ENCODE measurements at regions not wholly inside any gene's neighbourhood (a gene's known extent, or its start where the extent isn't known, plus 50 kb on each side); places are given as distances from the start of the nearest gene placed in this dataset.

DNA sequence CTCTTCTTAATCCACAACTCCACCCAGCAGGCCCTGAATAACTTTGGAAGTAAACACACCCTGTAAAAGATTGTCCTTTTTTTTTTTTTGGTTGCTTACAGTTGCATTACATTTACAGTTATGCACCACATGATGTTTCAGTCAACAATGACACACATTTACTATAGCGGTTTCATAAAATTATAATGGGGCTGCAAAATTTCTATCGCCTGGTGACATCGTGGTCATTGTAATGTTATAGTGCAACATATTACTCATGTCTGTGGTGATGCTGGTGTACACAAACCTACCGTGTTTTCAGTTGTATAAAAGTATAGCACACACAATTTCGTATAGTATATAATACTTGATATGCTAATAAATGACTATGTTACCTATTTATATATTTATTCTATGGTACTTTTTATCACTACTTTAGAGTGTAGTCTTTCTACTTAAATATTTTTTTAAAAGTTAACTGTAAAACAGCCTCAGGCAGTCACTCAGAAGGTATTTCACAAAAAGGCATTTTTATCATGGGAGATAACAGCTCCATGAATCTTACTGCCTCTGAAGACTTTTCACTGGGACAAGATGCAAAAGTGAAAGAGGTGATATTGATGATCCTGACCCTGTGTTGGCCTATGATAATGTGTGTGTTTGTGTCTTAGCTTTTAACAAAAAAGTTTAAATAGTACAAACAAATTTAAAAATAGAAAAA lies 695.4 kb upstream of the CDH18 start:
- no peaks in the 10 kb centered on the region for H3K36me3 Mint-ChIP-seq
- H3K27me3 Mint-ChIP-seq = no peaks in the 10 kb centered on the region
- H3K4me3 Mint-ChIP-seq = no peak overlapping the region
- no peak overlapping the region for H3K27ac Mint-ChIP-seq
- DNase-seq = no peak
- H3K9me3 Mint-ChIP-seq = peaks cover 0 to 10% (median 0%) of the 10 kb centered on the region in 7 donors
- H3K4me1 Mint-ChIP-seq = no peaks in the 10 kb centered on the region
- no peak for ATAC-seq (ENCODE audit: low read depth in 2 of 2)

DNA sequence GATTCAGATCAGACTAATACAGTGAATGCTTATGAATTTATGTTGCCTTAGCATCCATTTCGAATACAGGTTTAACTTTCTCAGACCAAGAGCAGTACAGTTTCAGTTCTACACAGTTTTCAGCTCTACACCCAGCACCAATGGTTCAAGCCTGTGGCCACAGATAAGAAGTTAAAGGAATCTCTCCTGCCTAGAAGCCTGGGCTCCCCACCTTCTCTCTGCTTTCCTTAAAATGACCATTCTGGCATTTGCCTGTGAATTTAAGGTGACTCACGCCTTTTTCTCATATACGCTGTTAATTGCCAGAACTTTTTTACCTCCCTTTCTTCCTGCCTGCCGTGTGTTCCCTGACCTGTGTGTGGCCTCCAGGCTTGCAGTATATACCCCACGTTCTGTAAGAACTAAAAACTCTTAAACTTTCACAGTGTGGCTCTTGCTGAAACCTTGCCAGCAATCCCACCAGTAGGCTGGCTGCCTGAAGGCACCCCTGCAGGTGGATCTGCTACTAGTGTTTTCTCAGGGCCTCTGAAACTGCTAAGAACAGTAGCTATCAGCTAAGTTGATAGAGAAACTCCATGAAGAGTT lies 692.8 kb upstream of the CDH18 start:
- Mint-ChIP-seq H3K9me3 (peaks cover 0 to 10% (median 3%) of the 10 kb centered on the region in 7 donors), H3K36me3 (no peaks in the 10 kb centered on the region), H3K27ac (no peak overlapping the region), H3K4me3 (no peak overlapping the region), H3K4me1 (no peaks in the 10 kb centered on the region), H3K27me3 (no peaks in the 10 kb centered on the region)
- ATAC-seq (ENCODE audit: low read depth in 2 of 2) (no peak), DNase-seq (no peak)

DNA sequence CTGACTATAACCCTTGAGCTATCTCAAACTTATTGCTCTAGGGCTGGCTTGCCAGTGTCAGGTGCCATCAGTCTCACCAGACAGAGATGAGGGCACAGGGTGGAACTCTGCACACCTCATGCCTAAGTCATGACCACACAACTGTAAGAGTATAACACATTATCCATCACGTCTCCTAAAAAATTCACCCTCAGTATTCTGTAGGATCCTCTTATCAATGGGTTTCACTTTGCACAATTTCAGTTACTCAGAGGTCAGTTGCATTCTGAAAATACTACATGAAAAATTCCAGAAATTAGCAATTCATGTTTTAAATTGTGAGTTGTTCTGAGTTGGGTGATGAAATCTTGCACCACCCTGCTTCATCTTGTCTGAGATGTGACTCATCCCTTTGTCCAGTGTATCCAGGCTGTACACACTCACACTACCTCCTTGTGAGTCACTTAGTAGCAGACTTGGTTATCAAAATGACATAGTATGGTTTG lies 690.9 kb upstream of the CDH18 start:
- ATAC-seq (ENCODE audit: low read depth in 2 of 2) (no peak), DNase-seq (no peak)
- Mint-ChIP-seq H3K9me3 (peaks cover 0 to 12% (median 0%) of the 10 kb centered on the region in 7 donors), H3K4me3 (no peak overlapping the region), H3K36me3 (no peaks in the 10 kb centered on the region), H3K27me3 (no peaks in the 10 kb centered on the region), H3K4me1 (no peaks in the 10 kb centered on the region), H3K27ac (no peak overlapping the region)

DNA sequence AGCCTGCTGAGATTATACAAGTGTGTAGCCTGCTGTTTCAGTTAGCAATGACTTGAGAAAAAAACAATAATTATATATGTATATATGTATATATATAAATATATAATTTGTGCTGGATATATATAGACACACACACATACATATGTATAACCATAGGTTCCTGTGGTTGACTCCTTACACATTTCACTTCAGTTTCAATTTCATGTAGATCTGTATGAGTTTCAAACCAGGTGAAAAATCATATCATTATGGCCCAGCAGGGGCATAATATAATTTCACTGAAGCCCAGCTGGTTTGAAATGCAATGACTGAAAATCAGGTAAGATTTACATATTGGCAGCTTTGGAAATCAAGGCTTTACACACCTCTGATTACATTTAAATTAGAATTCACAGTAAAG lies 690.4 kb upstream of the CDH18 start:
- Mint-ChIP-seq H3K36me3 (no peaks in the 10 kb centered on the region), H3K27me3 (no peaks in the 10 kb centered on the region), H3K27ac (no peak overlapping the region), H3K9me3 (peaks cover 0 to 12% (median 0%) of the 10 kb centered on the region in 7 donors), H3K4me1 (no peaks in the 10 kb centered on the region), H3K4me3 (no peak overlapping the region)
- ATAC-seq (ENCODE audit: low read depth in 2 of 2) = no peak
- no peak for DNase-seq

DNA sequence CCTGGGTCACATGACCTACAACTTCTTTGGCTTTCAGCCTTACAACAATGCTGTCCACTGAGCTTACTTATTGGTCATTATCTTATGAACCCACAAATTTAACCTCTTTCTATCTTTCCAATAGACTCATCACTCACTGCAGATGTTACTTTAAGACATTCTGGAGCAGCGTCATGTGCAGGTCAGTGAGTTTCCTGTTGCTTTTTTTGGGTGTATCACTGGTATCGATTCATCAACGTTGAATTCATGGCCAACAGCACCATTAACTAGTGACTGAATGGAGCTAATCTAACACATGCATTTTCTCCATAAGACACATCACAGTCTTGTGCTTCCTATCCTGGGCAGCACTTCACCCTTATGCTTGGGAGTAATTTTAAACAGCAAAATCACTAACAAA lies 672.6 kb upstream of the CDH18 start:
- peaks cover 0 to 2% (median 0%) of the 10 kb centered on the region in 7 donors for H3K9me3 Mint-ChIP-seq
- H3K36me3 Mint-ChIP-seq = no peaks in the 10 kb centered on the region
- DNase-seq (no peak), ATAC-seq (ENCODE audit: low read depth in 2 of 2) (no peak)
- H3K4me3 Mint-ChIP-seq = no peak overlapping the region
- H3K4me1 Mint-ChIP-seq = no peaks in the 10 kb centered on the region
- no peaks in the 10 kb centered on the region for H3K27me3 Mint-ChIP-seq
- no peak overlapping the region for H3K27ac Mint-ChIP-seq

DNA sequence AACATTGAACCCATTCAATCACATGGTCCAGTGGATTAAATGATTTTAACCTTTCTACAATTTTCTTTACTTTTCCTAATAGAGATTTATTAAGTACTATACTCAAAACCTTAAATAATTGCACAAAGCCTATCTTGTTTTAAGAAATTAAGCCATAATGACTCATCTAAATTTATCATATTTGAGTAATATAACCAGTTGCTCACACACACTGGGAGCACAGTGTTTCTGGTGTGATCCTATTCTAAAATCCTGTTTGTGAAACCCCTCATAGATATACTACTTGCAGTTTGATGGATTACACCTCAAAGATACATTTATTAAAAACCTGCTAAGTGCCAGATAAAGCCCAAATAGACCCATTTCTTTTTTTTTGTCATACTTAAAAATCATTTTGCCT lies 668.3 kb upstream of the CDH18 start:
- Mint-ChIP-seq H3K27ac (no peak overlapping the region), H3K4me3 (no peak overlapping the region)

DNA sequence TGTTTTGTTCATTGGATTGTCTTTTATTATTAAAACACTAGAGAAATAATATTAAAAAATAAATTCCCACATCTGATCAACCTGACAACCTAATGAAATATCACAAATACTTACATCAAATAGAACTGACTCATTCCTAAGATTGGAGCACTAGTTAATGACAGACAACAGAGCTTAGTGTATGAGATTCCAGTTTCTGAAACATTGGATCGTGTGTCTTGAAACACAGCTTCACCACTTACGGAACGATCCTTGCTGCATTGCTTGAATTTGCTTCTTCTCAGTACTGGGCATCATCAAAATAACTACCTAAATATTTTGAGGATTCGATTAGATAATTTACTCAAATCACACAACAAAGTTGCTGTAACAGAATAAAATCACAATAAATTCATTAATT lies 667.2 kb upstream of the CDH18 start:
- DNase-seq (no peak), ATAC-seq (ENCODE audit: low read depth in 2 of 2) (no peak)
- Mint-ChIP-seq H3K36me3 (no peaks in the 10 kb centered on the region), H3K27ac (no peak overlapping the region), H3K27me3 (no peaks in the 10 kb centered on the region), H3K4me1 (no peaks in the 10 kb centered on the region), H3K4me3 (no peak overlapping the region), H3K9me3 (peaks cover 0 to 22% (median 3%) of the 10 kb centered on the region in 7 donors)

More for the DNA sequence above, 668.3 kb upstream of the CDH18 start:
- H3K9me3 Mint-ChIP-seq = peaks cover 0 to 19% (median 0%) of the 10 kb centered on the region in 7 donors
- no peak for ATAC-seq (ENCODE audit: low read depth in 2 of 2)
- DNase-seq = no peak
- no peaks in the 10 kb centered on the region for H3K36me3 Mint-ChIP-seq
- no peaks in the 10 kb centered on the region for H3K27me3 Mint-ChIP-seq
- H3K4me1 Mint-ChIP-seq = no peaks in the 10 kb centered on the region

DNA sequence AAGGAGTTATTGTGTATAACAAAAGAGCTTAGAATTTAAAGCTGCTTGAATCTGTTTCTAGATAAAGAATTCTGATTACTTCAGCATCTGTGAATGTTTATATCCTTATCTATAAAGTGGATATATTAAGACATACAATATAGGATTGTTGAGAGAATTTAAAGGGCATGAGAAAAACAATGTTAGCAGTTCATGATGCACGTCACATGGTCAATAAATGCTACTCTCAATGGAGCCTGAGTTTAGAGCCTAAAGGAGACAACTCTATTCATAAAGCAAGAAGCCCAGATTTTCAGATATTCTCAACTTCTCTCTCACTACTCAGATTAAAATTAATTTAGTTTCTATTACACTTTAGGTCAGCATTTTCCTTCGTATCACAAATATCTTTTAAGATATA lies 666.7 kb upstream of the CDH18 start:
- no peaks in the 10 kb centered on the region for H3K36me3 Mint-ChIP-seq
- no peaks in the 10 kb centered on the region for H3K27me3 Mint-ChIP-seq
- peaks cover 0 to 22% (median 5%) of the 10 kb centered on the region in 7 donors for H3K9me3 Mint-ChIP-seq
- no peaks in the 10 kb centered on the region for H3K4me1 Mint-ChIP-seq
- no peak overlapping the region for H3K27ac Mint-ChIP-seq
- H3K4me3 Mint-ChIP-seq = no peak overlapping the region
- ATAC-seq (ENCODE audit: low read depth in 2 of 2) (no peak), DNase-seq (no peak)

DNA sequence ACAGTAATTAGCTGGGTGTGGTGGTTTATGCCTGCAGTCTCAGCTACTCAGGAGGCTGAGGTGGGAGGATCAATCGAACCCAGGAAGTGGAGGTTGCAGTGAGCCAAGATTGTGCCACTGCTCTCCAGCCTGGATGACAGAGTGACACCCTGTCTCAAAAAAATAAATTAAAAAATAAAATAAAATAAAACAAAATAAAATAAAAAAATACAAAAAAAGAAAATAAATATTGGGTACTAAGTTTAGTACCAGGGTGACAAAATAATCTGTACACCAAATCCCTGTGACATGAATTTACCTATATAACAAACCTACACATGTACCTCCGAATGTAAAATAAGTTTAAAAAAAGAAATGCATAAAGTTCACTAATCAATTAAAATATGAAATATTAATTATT lies 666.0 kb upstream of the CDH18 start:
- Mint-ChIP-seq H3K27ac (no peak overlapping the region), H3K36me3 (no peaks in the 10 kb centered on the region), H3K27me3 (no peaks in the 10 kb centered on the region), H3K4me3 (no peak overlapping the region), H3K9me3 (peaks cover 0 to 28% (median 5%) of the 10 kb centered on the region in 7 donors), H3K4me1 (no peaks in the 10 kb centered on the region)
- ATAC-seq (ENCODE audit: low read depth in 2 of 2) (no peak), DNase-seq (no peak)

DNA sequence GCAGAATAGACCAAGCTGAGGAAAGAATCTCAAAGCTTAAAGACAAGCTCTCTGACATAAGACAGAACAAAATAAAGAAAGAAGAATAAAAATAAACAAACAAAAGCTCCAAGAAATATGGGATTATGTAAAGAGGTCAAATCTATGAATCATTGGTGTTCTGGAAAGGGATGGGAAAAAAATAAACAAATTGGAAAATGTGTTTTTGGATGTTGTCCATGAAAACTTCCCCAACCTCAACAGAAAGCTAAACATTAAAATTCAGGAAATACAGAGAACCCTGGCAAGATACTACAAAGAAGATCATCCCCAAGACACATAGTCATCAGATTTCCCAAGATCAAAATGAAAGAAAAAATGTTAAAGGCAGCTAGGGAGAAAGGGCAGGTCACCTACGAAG lies 662.0 kb upstream of the CDH18 start:
- Mint-ChIP-seq H3K36me3 (no peaks in the 10 kb centered on the region), H3K27me3 (no peaks in the 10 kb centered on the region), H3K4me1 (no peaks in the 10 kb centered on the region), H3K27ac (no peak overlapping the region), H3K4me3 (no peak overlapping the region), H3K9me3 (peaks cover 0 to 32% (median 6%) of the 10 kb centered on the region in 7 donors)
- DNase-seq (no peak), ATAC-seq (ENCODE audit: low read depth in 2 of 2) (no peak)

DNA sequence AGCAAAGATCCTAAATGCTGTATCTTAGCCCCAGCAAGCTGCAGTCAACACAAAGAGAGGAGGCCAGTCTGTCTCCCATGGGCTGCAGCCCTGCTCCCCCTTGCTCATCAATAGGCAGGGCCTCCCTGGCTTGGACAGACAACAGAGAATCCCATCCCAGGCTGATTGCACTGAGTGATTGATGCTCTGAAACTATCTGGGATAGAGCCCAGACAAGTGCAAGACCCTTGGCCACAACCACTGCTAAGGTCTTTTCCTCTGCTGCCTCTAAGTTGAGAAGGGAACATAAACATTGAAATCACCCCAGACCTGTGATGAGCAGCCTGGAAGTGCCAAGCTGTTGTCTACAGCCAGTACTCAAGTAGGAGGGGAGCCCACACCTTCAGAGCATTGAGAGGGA lies 661.0 kb upstream of the CDH18 start:
- H3K27me3 Mint-ChIP-seq = no peaks in the 10 kb centered on the region
- no peaks in the 10 kb centered on the region for H3K4me1 Mint-ChIP-seq
- no peak overlapping the region for H3K27ac Mint-ChIP-seq
- no peak for ATAC-seq (ENCODE audit: low read depth in 2 of 2)
- H3K4me3 Mint-ChIP-seq = no peak overlapping the region
- no peaks in the 10 kb centered on the region for H3K36me3 Mint-ChIP-seq
- DNase-seq = no peak
- H3K9me3 Mint-ChIP-seq = peaks cover 0 to 32% (median 6%) of the 10 kb centered on the region in 7 donors

DNA sequence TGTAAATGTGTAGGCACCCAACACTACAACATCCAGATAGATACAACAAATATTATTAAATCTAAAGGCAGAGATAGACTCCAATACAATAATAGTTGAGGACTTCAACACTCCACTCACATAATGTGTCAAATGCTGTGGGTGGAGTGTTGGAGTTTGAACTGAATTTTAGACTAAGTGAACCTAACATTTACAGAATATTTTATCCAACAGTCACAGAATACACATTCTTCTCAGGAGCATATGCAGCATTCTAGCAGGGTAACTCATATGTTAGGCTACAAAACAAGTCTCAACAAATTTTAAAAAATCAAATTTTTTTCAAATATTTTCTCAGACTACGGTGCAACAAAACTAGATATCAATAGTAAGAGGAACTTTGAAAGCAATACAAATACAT lies 648.7 kb upstream of the CDH18 start:
- H3K4me3 Mint-ChIP-seq = no peak overlapping the region
- no peaks in the 10 kb centered on the region for H3K36me3 Mint-ChIP-seq
- DNase-seq (no peak), ATAC-seq (ENCODE audit: low read depth in 2 of 2) (no peak)
- no peaks in the 10 kb centered on the region for H3K4me1 Mint-ChIP-seq
- no peak overlapping the region for H3K27ac Mint-ChIP-seq
- H3K27me3 Mint-ChIP-seq = no peaks in the 10 kb centered on the region
- peaks cover 0 to 4% (median 2%) of the 10 kb centered on the region in 7 donors for H3K9me3 Mint-ChIP-seq

DNA sequence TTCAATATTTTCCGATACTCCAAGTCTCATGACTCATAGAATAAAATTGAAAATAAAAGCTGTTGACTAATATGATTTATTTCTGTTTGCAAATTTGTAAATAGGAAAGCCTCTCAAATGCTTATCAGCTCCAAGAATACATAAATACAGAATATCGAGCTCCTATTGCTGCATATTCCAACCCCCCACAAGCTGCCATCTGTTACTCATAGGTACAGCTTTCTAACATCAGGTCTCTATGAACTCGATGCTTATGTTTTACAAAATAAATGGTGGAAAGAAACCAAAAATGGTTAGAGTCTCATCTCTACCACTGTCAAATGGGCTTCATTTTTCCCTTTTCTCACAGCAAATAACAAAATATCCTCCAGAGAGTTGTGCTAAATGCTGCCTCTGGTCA lies 631.6 kb upstream of the CDH18 start:
- DNase-seq (no peak), ATAC-seq (ENCODE audit: low read depth in 2 of 2) (no peak)
- Mint-ChIP-seq H3K9me3 (peaks cover 0 to 7% (median 1%) of the 10 kb centered on the region in 7 donors), H3K4me1 (no peaks in the 10 kb centered on the region), H3K27me3 (no peaks in the 10 kb centered on the region), H3K4me3 (no peak overlapping the region), H3K27ac (no peak overlapping the region), H3K36me3 (no peaks in the 10 kb centered on the region)

DNA sequence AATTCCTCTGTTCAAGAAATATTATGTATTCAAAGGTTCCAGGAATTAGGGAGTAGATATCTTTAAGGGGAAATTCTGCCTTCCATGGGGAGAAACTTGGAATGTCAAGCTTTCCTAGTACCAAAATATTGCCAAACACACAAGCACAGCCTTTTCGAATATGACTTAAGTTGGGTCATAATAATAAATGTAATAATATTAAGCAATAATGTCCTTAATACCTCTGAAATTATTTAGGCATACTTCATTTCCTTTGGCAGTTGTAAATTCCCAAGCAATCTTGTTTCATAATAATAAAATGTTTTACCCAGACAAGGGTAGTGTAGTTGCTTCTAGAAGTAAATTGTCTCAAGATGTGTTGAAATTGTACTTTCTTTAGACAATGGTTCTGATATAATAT lies 630.3 kb upstream of the CDH18 start:
- no peaks in the 10 kb centered on the region for H3K4me1 Mint-ChIP-seq

More for the DNA sequence above, 630.3 kb upstream of the CDH18 start:
- H3K36me3 Mint-ChIP-seq = no peaks in the 10 kb centered on the region
- H3K4me3 Mint-ChIP-seq = no peak overlapping the region
- ATAC-seq (ENCODE audit: low read depth in 2 of 2) (no peak), DNase-seq (no peak)
- no peak overlapping the region for H3K27ac Mint-ChIP-seq
- H3K9me3 Mint-ChIP-seq = peaks cover 0 to 7% (median 1%) of the 10 kb centered on the region in 7 donors
- no peaks in the 10 kb centered on the region for H3K27me3 Mint-ChIP-seq

All from naive B cell (primary cell).